ENCODE measurements at regions not wholly inside any gene's neighbourhood (a gene's known extent, or its start where the extent isn't known, plus 50 kb on each side); places are given as distances from the start of the nearest gene placed in this dataset.

GRCh38 chr5:57839437-57840079, 356.9 kb upstream of the ACTBL2 start:
- DNase-seq (ENCODE audit: low spot score), result no peak

- DNase-seq (ENCODE audit: low spot score), result no peak
Measured at GRCh38 chr5:57839025-57839424, 356.4 kb upstream of the ACTBL2 start.

GRCh38 chr5:57836921-57837320, 354.3 kb upstream of the ACTBL2 start:
- DNase-seq (ENCODE audit: low spot score), result no peak

GRCh38 chr5:57836331-57836730, 353.7 kb upstream of the ACTBL2 start:
- DNase-seq (ENCODE audit: low spot score), result no peak

GRCh38 chr5:57834829-57835608, 352.4 kb upstream of the ACTBL2 start:
- no peak for DNase-seq (ENCODE audit: low spot score)

- DNase-seq (ENCODE audit: low spot score), result no peak
Measured at GRCh38 chr5:57833489-57833888, 350.9 kb upstream of the ACTBL2 start.

GRCh38 chr5:57832875-57833274, 350.3 kb upstream of the ACTBL2 start:
- no peak for DNase-seq (ENCODE audit: low spot score)

GRCh38 chr5:57831932-57832331, 349.3 kb upstream of the ACTBL2 start:
- DNase-seq (ENCODE audit: low spot score), result no peak

- DNase-seq (ENCODE audit: low spot score), result no peak
Measured at GRCh38 chr5:57831090-57831489, 348.5 kb upstream of the ACTBL2 start.

GRCh38 chr5:57828221-57828620, 345.6 kb upstream of the ACTBL2 start:
- no peak for DNase-seq (ENCODE audit: low spot score)

- DNase-seq (ENCODE audit: low spot score), result no peak
Measured at GRCh38 chr5:57825031-57825686, 342.5 kb upstream of the ACTBL2 start.

GRCh38 chr5:57824623-57825022, 342.0 kb upstream of the ACTBL2 start:
- DNase-seq (ENCODE audit: low spot score), result no peak

GRCh38 chr5:57824047-57824446, 341.4 kb upstream of the ACTBL2 start:
- no peak for DNase-seq (ENCODE audit: low spot score)

GRCh38 chr5:57822651-57823050, 340.0 kb upstream of the ACTBL2 start:
- DNase-seq (ENCODE audit: low spot score), result no peak

- no peak for DNase-seq (ENCODE audit: low spot score)
Measured at GRCh38 chr5:57818397-57818796, 335.8 kb upstream of the ACTBL2 start.

GRCh38 chr5:57817924-57818323, 335.3 kb upstream of the ACTBL2 start:
- no peak for DNase-seq (ENCODE audit: low spot score)

GRCh38 chr5:57817001-57817453, 334.4 kb upstream of the ACTBL2 start:
- DNase-seq (ENCODE audit: low spot score), result no peak

GRCh38 chr5:57816108-57816507, 333.5 kb upstream of the ACTBL2 start:
- no peak for DNase-seq (ENCODE audit: low spot score)

GRCh38 chr5:57805732-57806131, 323.1 kb upstream of the ACTBL2 start:
- DNase-seq (ENCODE audit: low spot score), result no peak

GRCh38 chr5:57805170-57805569, 322.6 kb upstream of the ACTBL2 start:
- DNase-seq (ENCODE audit: low spot score), result no peak

GRCh38 chr5:57804505-57804904, 321.9 kb upstream of the ACTBL2 start:
- DNase-seq (ENCODE audit: low spot score), result no peak

- DNase-seq (ENCODE audit: low spot score), result no peak
Measured at GRCh38 chr5:57804007-57804444, 321.4 kb upstream of the ACTBL2 start.

GRCh38 chr5:57802131-57802530, 319.5 kb upstream of the ACTBL2 start:
- no peak for DNase-seq (ENCODE audit: low spot score)

All from globus pallidus (tissue), 1 donor.